ENCODE measurements at regions not wholly inside any gene's neighbourhood (a gene's known extent, or its start where the extent isn't known, plus 50 kb on each side); places are given as distances from the start of the nearest gene placed in this dataset.

DNA sequence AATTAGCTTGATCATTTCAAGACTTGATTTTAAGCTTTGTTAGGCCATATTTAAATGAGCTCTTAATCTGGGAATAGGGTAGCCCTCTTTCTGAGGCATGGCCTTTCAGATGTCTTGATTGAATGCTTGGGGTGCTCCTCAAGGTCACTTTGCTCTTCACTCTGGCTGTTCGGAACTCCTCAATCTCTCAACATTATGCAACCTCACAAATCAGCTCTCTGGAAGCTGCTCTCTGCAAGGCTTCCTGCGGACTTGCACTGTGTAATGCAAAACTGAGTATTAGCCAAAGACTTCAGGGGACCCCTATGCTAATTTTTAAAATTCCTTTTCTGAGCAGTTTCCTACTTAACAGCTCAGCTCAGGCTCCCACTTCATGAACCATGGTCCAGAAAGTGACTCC is 398.3 kb downstream of the PRDM5 start:
- peak; percentile 93 for ATAC-seq
- no peaks in the 10 kb centered on the region for H3K27me3 ChIP-seq (ENCODE audit: insufficient read depth)
- no peak overlapping the region; the same call in 1 of the 2 replicates for H3K4me3 ChIP-seq
- peak overlapping the region; percentile 88 for H3K27ac Mint-ChIP-seq
- peak overlapping the region; percentile 28; the same call in 2 of the 3 replicates for H3K4me3 Mint-ChIP-seq
- H3K36me3 Mint-ChIP-seq (ENCODE audit: low read depth): peaks cover 19% of the 10 kb centered on the region; the same call in 2 of the 3 replicates
- no peaks in the 10 kb centered on the region for H4K20me1 ChIP-seq (replicated peaks; ENCODE audit: insufficient read depth)
- peak overlapping the region; percentile 65 for H3K4me2 ChIP-seq
- H3K9me3 Mint-ChIP-seq: peaks cover 13% of the 10 kb centered on the region; the same call in 1 of the 3 replicates
- TF ChIP-seq, protein P1, sequence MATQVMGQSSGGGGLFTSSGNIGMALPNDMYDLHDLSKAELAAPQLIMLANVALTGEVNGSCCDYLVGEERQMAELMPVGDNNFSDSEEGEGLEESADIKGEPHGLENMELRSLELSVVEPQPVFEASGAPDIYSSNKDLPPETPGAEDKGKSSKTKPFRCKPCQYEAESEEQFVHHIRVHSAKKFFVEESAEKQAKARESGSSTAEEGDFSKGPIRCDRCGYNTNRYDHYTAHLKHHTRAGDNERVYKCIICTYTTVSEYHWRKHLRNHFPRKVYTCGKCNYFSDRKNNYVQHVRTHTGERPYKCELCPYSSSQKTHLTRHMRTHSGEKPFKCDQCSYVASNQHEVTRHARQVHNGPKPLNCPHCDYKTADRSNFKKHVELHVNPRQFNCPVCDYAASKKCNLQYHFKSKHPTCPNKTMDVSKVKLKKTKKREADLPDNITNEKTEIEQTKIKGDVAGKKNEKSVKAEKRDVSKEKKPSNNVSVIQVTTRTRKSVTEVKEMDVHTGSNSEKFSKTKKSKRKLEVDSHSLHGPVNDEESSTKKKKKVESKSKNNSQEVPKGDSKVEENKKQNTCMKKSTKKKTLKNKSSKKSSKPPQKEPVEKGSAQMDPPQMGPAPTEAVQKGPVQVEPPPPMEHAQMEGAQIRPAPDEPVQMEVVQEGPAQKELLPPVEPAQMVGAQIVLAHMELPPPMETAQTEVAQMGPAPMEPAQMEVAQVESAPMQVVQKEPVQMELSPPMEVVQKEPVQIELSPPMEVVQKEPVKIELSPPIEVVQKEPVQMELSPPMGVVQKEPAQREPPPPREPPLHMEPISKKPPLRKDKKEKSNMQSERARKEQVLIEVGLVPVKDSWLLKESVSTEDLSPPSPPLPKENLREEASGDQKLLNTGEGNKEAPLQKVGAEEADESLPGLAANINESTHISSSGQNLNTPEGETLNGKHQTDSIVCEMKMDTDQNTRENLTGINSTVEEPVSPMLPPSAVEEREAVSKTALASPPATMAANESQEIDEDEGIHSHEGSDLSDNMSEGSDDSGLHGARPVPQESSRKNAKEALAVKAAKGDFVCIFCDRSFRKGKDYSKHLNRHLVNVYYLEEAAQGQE (IDR thresholded peaks at IDR 0.05; ENCODE audit: unreplicated experiment): no peak
- TF ChIP-seq STAT1 (IDR thresholded peaks at IDR 0.05; ENCODE audit: unreplicated experiment) (no peak), ZNF114 (CRISPR knock-in tag; IDR thresholded peaks at IDR 0.05) (no peak), JUNB (IDR thresholded peaks at IDR 0.05; ENCODE audit: unreplicated experiment) (no peak), NANOG (IDR thresholded peaks at IDR 0.05; ENCODE audit: borderline replicate concordance) (no peak), POLR2AphosphoS5 (IDR thresholded peaks at IDR 0.05; ENCODE audit: low read depth) (no peak)
- TF ChIP-seq, protein P2, sequence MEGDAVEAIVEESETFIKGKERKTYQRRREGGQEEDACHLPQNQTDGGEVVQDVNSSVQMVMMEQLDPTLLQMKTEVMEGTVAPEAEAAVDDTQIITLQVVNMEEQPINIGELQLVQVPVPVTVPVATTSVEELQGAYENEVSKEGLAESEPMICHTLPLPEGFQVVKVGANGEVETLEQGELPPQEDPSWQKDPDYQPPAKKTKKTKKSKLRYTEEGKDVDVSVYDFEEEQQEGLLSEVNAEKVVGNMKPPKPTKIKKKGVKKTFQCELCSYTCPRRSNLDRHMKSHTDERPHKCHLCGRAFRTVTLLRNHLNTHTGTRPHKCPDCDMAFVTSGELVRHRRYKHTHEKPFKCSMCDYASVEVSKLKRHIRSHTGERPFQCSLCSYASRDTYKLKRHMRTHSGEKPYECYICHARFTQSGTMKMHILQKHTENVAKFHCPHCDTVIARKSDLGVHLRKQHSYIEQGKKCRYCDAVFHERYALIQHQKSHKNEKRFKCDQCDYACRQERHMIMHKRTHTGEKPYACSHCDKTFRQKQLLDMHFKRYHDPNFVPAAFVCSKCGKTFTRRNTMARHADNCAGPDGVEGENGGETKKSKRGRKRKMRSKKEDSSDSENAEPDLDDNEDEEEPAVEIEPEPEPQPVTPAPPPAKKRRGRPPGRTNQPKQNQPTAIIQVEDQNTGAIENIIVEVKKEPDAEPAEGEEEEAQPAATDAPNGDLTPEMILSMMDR (conservative IDR thresholded peaks at IDR 0.05; ENCODE audit: low read depth in 2 of 2): no peak
- TF ChIP-seq, protein P3, sequence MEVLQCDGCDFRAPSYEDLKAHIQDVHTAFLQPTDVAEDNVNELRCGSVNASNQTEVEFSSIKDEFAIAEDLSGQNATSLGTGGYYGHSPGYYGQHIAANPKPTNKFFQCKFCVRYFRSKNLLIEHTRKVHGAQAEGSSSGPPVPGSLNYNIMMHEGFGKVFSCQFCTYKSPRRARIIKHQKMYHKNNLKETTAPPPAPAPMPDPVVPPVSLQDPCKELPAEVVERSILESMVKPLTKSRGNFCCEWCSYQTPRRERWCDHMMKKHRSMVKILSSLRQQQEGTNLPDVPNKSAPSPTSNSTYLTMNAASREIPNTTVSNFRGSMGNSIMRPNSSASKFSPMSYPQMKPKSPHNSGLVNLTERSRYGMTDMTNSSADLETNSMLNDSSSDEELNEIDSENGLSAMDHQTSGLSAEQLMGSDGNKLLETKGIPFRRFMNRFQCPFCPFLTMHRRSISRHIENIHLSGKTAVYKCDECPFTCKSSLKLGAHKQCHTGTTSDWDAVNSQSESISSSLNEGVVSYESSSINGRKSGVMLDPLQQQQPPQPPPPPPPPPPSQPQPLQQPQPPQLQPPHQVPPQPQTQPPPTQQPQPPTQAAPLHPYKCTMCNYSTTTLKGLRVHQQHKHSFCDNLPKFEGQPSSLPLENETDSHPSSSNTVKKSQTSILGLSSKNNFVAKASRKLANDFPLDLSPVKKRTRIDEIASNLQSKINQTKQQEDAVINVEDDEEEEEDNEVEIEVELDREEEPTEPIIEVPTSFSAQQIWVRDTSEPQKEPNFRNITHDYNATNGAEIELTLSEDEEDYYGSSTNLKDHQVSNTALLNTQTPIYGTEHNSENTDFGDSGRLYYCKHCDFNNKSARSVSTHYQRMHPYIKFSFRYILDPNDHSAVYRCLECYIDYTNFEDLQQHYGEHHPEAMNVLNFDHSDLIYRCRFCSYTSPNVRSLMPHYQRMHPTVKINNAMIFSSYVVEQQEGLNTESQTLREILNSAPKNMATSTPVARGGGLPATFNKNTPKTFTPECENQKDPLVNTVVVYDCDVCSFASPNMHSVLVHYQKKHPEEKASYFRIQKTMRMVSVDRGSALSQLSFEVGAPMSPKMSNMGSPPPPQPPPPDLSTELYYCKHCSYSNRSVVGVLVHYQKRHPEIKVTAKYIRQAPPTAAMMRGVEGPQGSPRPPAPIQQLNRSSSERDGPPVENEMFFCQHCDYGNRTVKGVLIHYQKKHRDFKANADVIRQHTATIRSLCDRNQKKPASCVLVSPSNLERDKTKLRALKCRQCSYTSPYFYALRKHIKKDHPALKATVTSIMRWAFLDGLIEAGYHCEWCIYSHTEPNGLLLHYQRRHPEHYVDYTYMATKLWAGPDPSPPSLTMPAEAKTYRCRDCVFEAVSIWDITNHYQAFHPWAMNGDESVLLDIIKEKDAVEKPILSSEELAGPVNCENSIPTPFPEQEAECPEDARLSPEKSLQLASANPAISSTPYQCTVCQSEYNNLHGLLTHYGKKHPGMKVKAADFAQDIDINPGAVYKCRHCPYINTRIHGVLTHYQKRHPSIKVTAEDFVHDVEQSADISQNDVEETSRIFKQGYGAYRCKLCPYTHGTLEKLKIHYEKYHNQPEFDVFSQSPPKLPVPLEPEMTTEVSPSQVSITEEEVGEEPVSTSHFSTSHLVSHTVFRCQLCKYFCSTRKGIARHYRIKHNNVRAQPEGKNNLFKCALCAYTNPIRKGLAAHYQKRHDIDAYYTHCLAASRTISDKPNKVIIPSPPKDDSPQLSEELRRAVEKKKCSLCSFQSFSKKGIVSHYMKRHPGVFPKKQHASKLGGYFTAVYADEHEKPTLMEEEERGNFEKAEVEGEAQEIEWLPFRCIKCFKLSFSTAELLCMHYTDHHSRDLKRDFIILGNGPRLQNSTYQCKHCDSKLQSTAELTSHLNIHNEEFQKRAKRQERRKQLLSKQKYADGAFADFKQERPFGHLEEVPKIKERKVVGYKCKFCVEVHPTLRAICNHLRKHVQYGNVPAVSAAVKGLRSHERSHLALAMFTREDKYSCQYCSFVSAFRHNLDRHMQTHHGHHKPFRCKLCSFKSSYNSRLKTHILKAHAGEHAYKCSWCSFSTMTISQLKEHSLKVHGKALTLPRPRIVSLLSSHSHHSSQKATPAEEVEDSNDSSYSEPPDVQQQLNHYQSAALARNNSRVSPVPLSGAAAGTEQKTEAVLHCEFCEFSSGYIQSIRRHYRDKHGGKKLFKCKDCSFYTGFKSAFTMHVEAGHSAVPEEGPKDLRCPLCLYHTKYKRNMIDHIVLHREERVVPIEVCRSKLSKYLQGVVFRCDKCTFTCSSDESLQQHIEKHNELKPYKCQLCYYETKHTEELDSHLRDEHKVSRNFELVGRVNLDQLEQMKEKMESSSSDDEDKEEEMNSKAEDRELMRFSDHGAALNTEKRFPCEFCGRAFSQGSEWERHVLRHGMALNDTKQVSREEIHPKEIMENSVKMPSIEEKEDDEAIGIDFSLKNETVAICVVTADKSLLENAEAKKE (CRISPR knock-in tag; IDR thresholded peaks at IDR 0.05): peak; percentile 97
- no peaks in the 10 kb centered on the region for H3F3A ChIP-seq (replicated peaks; ENCODE audit: low read depth)
- no peak overlapping the region for H2AFZ ChIP-seq
- H3K9me2 ChIP-seq (ENCODE audit: insufficient read depth): no peaks in the 10 kb centered on the region; the same call in 1 of the 2 replicates
- no peaks in the 10 kb centered on the region for H3K27me3 Mint-ChIP-seq (ENCODE audit: insufficient read depth, low read depth, poor library complexity)
- no peaks in the 10 kb centered on the region; the same call in 1 of the 2 replicates for H3K36me3 ChIP-seq (ENCODE audit: insufficient read depth)
- DNase-seq (ENCODE audit: low spot score): peak; percentile 45
- 0 out of 2 replicates have a peak overlapping the region, but pooled peaks have one; percentile 2 for H3K27ac ChIP-seq (ENCODE audit: low read depth)
- H3K4me1 ChIP-seq (ENCODE audit: insufficient read depth): peaks cover 27% of the 10 kb centered on the region
- H3K4me1 Mint-ChIP-seq: peaks cover 33% of the 10 kb centered on the region
- H3K79me2 ChIP-seq (replicated peaks; ENCODE audit: insufficient read depth): no peaks in the 10 kb centered on the region
